ENCODE measurements at regions not wholly inside any gene's neighbourhood (a gene's known extent, or its start where the extent isn't known, plus 50 kb on each side); places are given as distances from the start of the nearest gene placed in this dataset.

- TF ChIP-seq ZBTB33 (IDR thresholded peaks at IDR 0.05; ENCODE audit: borderline replicate concordance, low read depth): no peak
- TF ChIP-seq SIN3A (IDR thresholded peaks at IDR 0.05; ENCODE audit: borderline replicate concordance, low read depth, low read length): no peak
Measured at GRCh38 chrX:4151798-4152197, 438.3 kb upstream of the PRKX start (continued).

- no peaks in the 10 kb centered on the region for H3K9me3 ChIP-seq
- ChIA-PET POLR2A (no interaction called here), CTCF (no interaction called here)
- TF ChIP-seq POLR2AphosphoS5 (IDR thresholded peaks at IDR 0.05; ENCODE audit: low read depth, low read length): no peak
- no peak for TF ChIP-seq ELF1 (IDR thresholded peaks at IDR 0.05)
- no peak overlapping the region for H3K4me2 ChIP-seq
- no peak overlapping the region for H2AFZ ChIP-seq (ENCODE audit: low read depth)
- no peak overlapping the region for H3K27ac ChIP-seq (ENCODE audit: low read depth in 2 of 2, low read length in 1 of 2)
- H3K9me2 ChIP-seq: no peaks in the 10 kb centered on the region
- no peaks in the 10 kb centered on the region for H3K27me3 ChIP-seq (ENCODE audit: insufficient read depth)
- DNase-seq: no peak
- no peaks in the 10 kb centered on the region for H3F3A ChIP-seq (replicated peaks; ENCODE audit: insufficient read depth)
- H3K4me3 ChIP-seq (ENCODE audit: low read depth in 2 of 2, low read length in 1 of 2): no peak overlapping the region
- 8% methylated on average over 1 of the region's 1 CpG for WGBS (ENCODE audit: low lambda C conversion rate)
- no peaks in the 10 kb centered on the region for H4K20me1 ChIP-seq (ENCODE audit: insufficient read depth)
- H3K36me3 ChIP-seq (replicated peaks in 1 of 2; ENCODE audit: control insufficient read depth in 1 of 2, insufficient read depth in 2 of 2, low read length in 1 of 2): no peaks in the 10 kb centered on the region
- no peak overlapping the region for H3K9ac ChIP-seq
- H3K79me2 ChIP-seq (ENCODE audit: insufficient read depth): no peaks in the 10 kb centered on the region
- H3K4me1 ChIP-seq (ENCODE audit: control insufficient read depth in 1 of 2, insufficient read depth in 2 of 2, low read depth in 1 of 2, low read length in 1 of 2): no peaks in the 10 kb centered on the region
Measured at GRCh38 chrX:4150259-4150658, 436.8 kb upstream of the PRKX start.

GRCh38 chrX:4129626-4130025, 416.2 kb upstream of the PRKX start:
- Histone ChIP-seq H3K4me2 (no peak overlapping the region), H3K27me3 (ENCODE audit: insufficient read depth) (no peaks in the 10 kb centered on the region), H3K4me3 (ENCODE audit: low read depth in 2 of 2, low read length in 1 of 2) (no peak overlapping the region), H2AFZ (ENCODE audit: low read depth) (no peak overlapping the region), H3K9ac (no peak overlapping the region), H3K36me3 (replicated peaks in 1 of 2; ENCODE audit: control insufficient read depth in 1 of 2, insufficient read depth in 2 of 2, low read length in 1 of 2) (no peaks in the 10 kb centered on the region), H3F3A (replicated peaks; ENCODE audit: insufficient read depth) (no peaks in the 10 kb centered on the region), H4K20me1 (ENCODE audit: insufficient read depth) (no peaks in the 10 kb centered on the region), H3K9me2 (no peaks in the 10 kb centered on the region), H3K4me1 (ENCODE audit: control insufficient read depth in 1 of 2, insufficient read depth in 2 of 2, low read depth in 1 of 2, low read length in 1 of 2) (no peaks in the 10 kb centered on the region), H3K27ac (ENCODE audit: low read depth in 2 of 2, low read length in 1 of 2) (no peak overlapping the region), H3K9me3 (no peaks in the 10 kb centered on the region), H3K79me2 (ENCODE audit: insufficient read depth) (no peaks in the 10 kb centered on the region)
- POLR2A ChIA-PET: no interaction called here
- DNase-seq: no peak
- CTCF ChIA-PET: no interaction called here
- under 1% methylated on average over 10 of the region's 10 CpGs for WGBS (ENCODE audit: low lambda C conversion rate)
- TF ChIP-seq PBX3 (IDR thresholded peaks at IDR 0.05) (no peak), GABPA (IDR thresholded peaks at IDR 0.05; ENCODE audit: low read depth) (no peak), USF2 (IDR thresholded peaks at IDR 0.05; ENCODE audit: borderline replicate concordance, low read depth, low read length) (no peak), MEF2A (IDR thresholded peaks at IDR 0.05; ENCODE audit: borderline replicate concordance, low read depth) (no peak), TEAD4 (IDR thresholded peaks at IDR 0.05; ENCODE audit: borderline replicate concordance, insufficient read depth) (no peak), FOXM1 (IDR thresholded peaks at IDR 0.05; ENCODE audit: low read depth) (no peak), GATA2 (CRISPR knock-in tag; IDR thresholded peaks at IDR 0.05) (no peak), EP300 (IDR thresholded peaks at IDR 0.05; ENCODE audit: borderline replicate concordance in 1 of 2, low read depth in 1 of 2, low read length in 1 of 2) (no peak), EZH2phosphoT487 (IDR thresholded peaks at IDR 0.05; ENCODE audit: borderline replicate concordance, low read depth) (no peak), NFIC (IDR thresholded peaks at IDR 0.05; ENCODE audit: borderline replicate concordance) (no peak), IRF3 (IDR thresholded peaks at IDR 0.05; ENCODE audit: low read depth, low read length) (no peak), RAD21 (IDR thresholded peaks at IDR 0.05; ENCODE audit: low read length) (no peak)

Measured in SK-N-SH (cell line).